ENCODE measurements at regions not wholly inside any gene's neighbourhood (a gene's known extent, or its start where the extent isn't known, plus 50 kb on each side); places are given as distances from the start of the nearest gene placed in this dataset.

GRCh38 chr6:45830441-45831139, 185.1 kb downstream of the CLIC5 start:
- no peaks in the 10 kb centered on the region for H3K27me3 ChIP-seq (replicated peaks)
- H3K27ac ChIP-seq: no peak overlapping the region
- no peaks in the 10 kb centered on the region for H3K36me3 ChIP-seq (replicated peaks)
- in situ Hi-C loops (cut with HindIII; ENCODE audit: low pct_ligation_motif_present, low sequenced_read_pairs): no loop called here
- no peak overlapping the region for H3K4me3 ChIP-seq (ENCODE audit: low read depth, low read length)
- no peak for DNase-seq
- no peak for TF ChIP-seq CTCF (IDR thresholded peaks at IDR 0.05; ENCODE audit: low read depth, low read length, missing control alignments)

- DNase-seq: no peak
- TF ChIP-seq CTCF (IDR thresholded peaks at IDR 0.05; ENCODE audit: low read depth, low read length, missing control alignments): no peak
- in situ Hi-C loops (cut with HindIII; ENCODE audit: low pct_ligation_motif_present, low sequenced_read_pairs): no loop called here
- Histone ChIP-seq H3K36me3 (replicated peaks) (no peaks in the 10 kb centered on the region), H3K27me3 (replicated peaks) (no peaks in the 10 kb centered on the region), H3K27ac (no peak overlapping the region), H3K4me3 (ENCODE audit: low read depth, low read length) (no peak overlapping the region)
Measured at GRCh38 chr6:45829873-45830272, 185.8 kb downstream of the CLIC5 start.

- TF ChIP-seq CTCF (IDR thresholded peaks at IDR 0.05; ENCODE audit: low read depth, low read length, missing control alignments): no peak
- in situ Hi-C loops (cut with HindIII; ENCODE audit: low pct_ligation_motif_present, low sequenced_read_pairs): no loop called here
- no peak overlapping the region for H3K27ac ChIP-seq
- DNase-seq: no peak
- no peaks in the 10 kb centered on the region for H3K27me3 ChIP-seq (replicated peaks)
- no peaks in the 10 kb centered on the region for H3K36me3 ChIP-seq (replicated peaks)
- H3K4me3 ChIP-seq (ENCODE audit: low read depth, low read length): no peak overlapping the region
Measured at GRCh38 chr6:45827952-45828530, 187.6 kb downstream of the CLIC5 start.

GRCh38 chr6:45822873-45823272, 192.8 kb downstream of the CLIC5 start:
- no peak overlapping the region for H3K4me3 ChIP-seq (ENCODE audit: low read depth, low read length)
- H3K27ac ChIP-seq: no peak overlapping the region
- no peak for TF ChIP-seq CTCF (IDR thresholded peaks at IDR 0.05; ENCODE audit: low read depth, low read length, missing control alignments)
- in situ Hi-C loops (cut with HindIII; ENCODE audit: low pct_ligation_motif_present, low sequenced_read_pairs): no loop called here
- H3K27me3 ChIP-seq (replicated peaks): no peaks in the 10 kb centered on the region
- no peak for DNase-seq
- no peaks in the 10 kb centered on the region for H3K36me3 ChIP-seq (replicated peaks)

- DNase-seq: no peak
- Histone ChIP-seq H3K4me3 (ENCODE audit: low read depth, low read length) (no peak overlapping the region), H3K27me3 (replicated peaks) (no peaks in the 10 kb centered on the region), H3K27ac (no peak overlapping the region), H3K36me3 (replicated peaks) (no peaks in the 10 kb centered on the region)
- in situ Hi-C loops (cut with HindIII; ENCODE audit: low pct_ligation_motif_present, low sequenced_read_pairs): no loop called here
- no peak for TF ChIP-seq CTCF (IDR thresholded peaks at IDR 0.05; ENCODE audit: low read depth, low read length, missing control alignments)
Measured at GRCh38 chr6:45822246-45822812, 193.3 kb downstream of the CLIC5 start.

Data from brain microvascular endothelial cell (primary cell).